HG03159 (cell line): ENCODE measurements at regions not wholly inside any gene's neighbourhood (a gene's known extent, or its start where the extent isn't known, plus 50 kb on each side); places are given as distances from the start of the nearest gene placed in this dataset.

Experiments
- ATAC-seq: cut with Tn5 transposase; IDR thresholded peaks from one replicate; pipeline ENCODE4 v1.9.1; 2021; ENCODE audit warnings: mild to moderate bottlenecking, moderate library complexity; ENCODE audit not compliant: unreplicated experiment

DNA sequence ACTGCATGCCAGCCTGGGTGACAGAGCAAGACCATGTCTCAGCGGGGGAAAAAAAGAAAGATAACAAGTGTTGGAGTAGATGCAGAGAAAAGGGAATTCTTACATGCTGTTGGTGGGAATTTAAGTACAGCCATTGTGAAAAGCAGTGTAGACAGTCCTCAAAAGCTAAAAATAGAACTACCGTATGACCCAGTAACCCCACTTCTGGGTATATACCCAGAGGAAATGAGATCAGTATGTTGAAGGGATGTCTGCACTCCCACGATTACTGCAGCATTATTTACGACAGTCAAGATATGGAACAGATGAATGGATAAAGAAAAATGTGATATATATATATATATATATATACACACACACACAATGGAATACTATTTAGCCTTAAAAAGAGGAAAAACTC lies 225.3 kb upstream of the SLC24A2 start:
- ATAC-seq: no peak

DNA sequence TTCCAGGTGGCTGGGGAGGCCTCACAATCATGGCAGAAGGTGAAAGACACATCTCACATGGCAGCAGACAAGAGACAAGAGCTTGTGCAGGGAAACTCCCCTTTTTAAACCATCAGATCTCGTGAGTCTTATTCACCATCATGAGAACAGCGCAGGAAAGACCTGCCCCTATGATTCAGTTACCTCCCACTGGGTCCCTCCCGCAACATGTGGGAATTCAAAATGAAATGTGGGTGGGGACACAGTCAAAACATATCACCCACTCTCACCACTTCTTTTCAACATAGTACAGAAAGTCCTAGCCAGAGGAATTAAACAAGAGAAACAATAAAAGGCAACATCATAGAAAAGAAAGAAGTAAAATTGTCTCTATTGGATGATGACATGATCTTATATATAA lies 223.4 kb upstream of the SLC24A2 start:
- ATAC-seq: no peak

DNA sequence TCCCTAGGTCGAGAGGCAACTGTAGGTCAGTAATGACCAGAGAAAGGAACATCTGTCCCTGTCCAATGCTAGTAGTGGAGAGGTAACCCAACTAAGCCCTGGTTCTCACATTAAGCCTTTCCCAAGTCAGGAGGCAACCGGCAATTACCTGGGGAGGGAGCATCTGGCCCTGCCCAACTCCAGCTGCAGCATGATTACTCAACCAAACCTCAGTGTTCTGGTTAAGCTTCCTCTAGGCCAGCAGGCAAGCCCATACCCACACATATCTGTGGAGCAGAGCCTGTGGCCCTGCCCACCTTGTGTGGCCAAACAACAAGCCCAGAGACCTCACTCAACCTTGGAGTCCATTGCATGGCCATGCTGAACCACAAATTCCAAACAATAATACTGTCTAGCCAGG lies 220.8 kb upstream of the SLC24A2 start:
- ATAC-seq: no peak

DNA sequence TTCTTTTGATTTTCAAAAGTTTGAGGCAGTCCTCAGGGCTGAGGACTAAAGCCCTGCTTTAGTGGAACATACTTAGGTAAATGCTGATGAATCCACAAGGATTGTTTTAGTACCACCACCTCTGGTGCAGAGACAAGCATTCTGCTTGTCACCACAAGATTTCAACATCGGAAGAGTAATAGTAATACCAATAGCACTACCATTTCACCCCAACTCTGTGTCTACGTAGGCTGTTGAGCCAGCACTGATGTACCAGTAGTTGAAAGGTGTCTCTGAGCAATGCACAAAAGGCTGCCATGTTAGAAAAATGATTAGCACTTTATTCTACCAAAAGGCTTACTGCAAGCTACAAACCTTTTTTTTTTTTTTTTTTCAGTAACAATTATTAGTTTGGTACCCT lies 213.2 kb upstream of the SLC24A2 start:
- ATAC-seq: no peak

DNA sequence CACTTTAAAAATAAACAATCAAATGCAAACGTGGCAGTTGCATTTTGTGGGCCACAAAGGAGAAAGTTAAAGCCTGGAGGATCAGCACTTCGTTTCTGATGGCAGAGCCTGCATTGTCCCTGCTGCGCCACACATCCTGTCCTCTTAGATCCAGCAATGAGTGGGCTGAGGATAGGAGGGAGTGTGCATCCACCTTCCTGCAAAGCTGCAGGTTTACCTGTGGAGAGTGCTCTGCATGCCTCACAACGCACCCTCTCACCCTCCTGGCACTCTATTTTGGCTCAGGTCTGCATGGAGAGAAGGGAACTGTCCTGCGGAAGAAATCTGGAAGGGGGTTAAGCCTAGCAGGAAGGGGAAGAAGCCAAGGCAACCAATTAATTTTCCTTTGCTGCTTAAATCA lies 212.2 kb upstream of the SLC24A2 start:
- no peak for ATAC-seq

DNA sequence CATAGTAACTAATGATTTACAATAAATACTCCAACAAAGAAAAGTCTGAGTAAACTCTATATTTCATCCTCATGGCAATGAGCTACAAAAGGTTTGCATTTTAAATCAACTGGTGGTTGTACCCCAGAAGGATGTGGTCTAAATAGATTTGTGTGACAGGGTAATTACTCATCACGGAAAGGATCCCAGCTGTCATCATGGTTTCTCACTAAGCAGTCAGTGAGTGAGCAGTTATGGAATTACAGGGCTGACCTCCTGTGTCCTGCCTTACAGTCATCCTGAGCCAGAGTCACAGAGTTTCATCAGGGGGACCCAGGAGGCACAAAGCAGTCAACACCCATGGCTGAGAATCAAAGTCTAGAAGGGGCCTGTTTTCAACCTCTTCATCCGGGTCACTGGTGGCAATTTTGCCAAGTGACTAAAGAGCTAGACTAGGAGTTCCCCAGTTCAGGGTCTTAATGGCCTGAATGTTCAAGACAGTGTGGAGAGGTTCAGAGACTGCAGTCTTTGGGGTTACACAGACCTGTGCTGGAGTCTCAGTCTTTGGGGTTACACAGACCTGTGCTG lies 210.7 kb upstream of the SLC24A2 start:
- ATAC-seq: peak; percentile 87

DNA sequence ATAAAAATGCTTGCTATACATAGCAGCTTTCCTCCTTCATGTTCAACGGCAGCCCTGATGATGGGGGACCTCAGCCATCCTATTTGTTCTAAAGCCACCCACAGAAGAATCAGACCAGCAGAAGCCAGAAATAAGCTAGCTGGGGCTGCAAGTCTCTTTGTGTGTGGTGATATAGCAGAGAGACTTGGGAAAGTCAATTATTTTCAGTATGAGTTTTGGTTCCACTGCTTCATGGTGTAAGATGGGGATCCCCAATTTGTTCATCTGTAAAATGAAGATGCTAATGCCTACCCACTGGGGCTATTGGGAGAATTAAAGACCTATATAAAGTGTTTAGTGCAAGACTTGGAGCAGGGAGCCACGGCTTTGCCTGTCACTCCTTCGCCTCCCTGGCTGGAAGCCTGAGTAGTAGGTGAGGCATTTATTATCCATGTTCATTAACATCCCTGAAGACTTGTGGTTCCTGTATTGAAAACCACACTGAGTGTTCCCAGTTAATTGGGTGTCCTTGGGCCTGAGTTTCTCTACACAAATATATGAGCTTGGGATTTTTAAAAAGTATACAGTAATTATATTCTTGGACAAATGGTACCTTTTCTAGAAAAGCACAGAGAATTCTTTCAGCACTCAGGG lies 210.1 kb upstream of the SLC24A2 start:
- no peak for ATAC-seq

DNA sequence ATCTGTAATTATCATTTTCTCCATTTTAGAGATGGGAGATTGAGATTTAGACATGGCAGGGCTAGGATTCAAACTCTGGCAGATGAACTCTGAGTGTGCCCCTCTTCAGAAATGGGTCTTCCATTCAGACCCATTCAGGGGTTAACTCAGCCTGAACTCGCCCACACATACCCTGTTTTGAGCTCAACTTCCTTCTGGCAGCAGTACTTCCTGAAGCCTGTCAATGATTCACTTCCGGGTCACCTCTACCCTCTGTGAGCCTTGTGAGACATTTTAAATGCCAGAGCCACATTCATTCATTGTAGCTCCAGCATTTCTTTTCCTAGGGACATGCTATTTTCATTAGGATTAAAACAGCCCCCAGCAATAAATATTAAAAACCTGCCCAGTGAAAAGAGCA lies 209.3 kb upstream of the SLC24A2 start:
- ATAC-seq: peak; percentile 35

DNA sequence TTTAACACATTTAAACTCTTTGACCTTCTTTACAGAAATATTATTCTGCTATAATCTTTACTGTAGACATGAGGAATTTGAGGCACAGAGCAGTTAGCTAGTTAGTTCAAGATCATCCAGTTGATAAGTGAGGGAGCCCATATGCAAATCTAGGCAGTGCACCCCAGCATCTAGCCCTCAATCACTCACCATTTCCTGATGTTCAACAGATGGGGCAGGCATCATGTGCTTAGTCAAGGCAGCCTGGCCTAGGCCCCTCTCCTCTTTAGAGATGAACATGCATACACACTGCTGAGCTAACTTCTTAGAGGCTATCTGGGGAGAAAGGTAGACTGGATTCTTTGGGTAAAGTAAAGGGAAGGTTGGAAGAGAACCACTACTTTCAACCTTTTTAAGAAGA lies 206.8 kb upstream of the SLC24A2 start:
- no peak for ATAC-seq

DNA sequence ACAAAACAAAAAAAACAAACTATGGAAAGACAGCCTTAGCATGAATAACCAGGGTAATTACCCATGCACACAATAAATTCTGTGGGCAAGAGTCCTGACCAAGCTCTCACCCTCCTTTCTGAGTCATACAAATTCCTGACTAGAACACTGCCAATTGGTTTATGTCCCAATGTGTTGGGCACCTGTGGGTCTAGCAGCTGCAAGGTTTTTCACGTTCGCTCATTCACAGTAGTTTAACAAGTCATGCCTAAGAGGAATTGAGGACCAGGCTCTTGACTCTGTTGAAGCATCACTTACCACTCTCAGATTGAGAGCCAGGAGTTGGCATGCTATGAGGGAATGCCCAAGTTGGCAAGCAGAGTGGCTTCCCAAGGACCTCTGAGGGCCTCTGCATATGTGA lies 205.5 kb upstream of the SLC24A2 start:
- ATAC-seq: no peak

DNA sequence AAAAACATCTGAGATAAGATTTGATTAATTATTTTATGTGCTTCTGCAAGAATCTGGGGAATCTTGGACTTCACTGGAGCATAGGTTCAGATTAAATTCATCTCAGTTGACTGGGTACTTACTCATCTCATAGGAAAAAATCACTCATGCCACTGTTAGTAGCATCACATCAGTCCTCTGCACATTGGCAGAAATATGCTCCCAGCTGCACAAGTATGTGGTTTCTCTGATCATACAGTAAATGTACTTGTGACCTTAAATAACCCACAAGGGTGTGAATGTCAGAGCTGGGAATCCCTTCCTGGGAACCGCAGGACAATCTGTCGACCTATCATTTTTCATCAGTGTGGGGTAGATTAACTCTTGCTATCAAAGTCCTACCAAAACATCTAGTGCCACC lies 203.7 kb upstream of the SLC24A2 start:
- ATAC-seq: no peak

DNA sequence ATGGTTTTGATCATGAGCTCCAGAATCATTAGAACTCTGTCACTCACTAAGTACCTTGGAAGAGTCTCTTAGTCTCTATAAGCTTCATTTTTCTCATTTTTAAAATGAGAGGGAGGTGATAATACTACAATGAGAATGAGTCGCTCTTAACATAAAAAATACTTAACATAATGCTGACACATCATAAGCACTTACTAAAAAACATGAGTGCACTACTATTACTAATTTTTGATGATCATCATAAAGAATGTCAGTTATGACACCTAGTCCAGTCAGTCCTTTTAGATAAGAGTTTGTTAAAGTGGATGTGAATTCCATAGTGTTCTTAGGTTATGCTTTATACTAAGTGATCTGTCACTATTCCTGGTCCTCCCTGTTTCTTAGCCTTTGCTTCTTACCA lies 200.4 kb upstream of the SLC24A2 start:
- ATAC-seq: no peak

DNA sequence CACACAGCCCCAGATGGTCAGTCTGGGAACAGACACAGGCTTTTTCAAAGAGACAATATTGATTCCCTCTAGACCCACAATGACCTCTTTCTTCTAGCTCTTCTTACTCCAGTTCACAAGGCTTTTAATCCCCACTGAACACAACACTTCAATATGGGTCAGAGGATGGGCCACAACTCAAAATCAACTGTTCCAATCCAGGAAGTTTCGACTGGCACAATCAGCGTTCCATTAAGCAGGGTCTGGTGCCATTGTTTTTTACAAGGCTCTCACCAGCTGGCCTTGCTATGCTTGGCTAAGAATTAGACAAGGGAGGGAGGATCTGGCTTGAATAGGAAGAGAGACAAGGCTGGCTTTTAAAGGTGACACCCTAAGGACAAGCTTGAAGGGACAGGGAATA lies 199.4 kb upstream of the SLC24A2 start:
- ATAC-seq: no peak

DNA sequence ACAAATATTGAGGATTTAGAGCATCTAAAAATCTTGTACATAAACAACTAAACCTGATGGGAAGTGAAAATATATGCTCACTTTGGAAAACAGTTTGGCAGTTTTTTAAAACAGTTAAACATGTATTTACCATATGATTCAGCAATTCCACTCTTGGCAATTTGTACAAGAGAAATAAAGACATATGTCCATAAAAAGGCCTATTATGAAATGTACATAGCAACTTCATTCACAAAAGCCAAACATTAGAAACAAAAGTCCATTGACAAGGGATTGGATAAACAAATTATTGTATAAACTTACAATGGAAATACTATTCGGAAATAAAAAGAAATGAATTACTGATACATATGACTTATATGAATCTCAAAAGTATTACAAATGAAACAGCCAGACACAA lies 196.2 kb upstream of the SLC24A2 start:
- ATAC-seq: no peak

DNA sequence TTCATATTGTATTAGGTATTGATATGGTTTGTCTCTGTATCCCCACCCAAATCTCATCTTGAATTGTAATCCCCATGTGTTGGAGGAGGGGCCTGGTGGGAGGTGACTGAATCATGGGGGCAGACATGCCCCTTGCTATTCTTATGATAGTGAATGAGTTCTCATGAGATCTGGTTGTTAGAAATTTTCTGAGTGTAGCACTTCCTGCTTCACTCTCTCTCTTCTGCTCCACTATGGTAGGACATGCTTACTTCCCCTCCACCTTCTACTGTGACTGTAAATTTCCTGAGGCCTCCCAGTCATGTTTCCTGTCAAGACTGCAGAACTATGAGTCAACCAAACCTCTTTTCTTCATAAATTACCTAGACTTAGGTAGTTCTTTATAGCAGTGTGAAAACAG lies 187.4 kb upstream of the SLC24A2 start:
- peak; percentile 52 for ATAC-seq

DNA sequence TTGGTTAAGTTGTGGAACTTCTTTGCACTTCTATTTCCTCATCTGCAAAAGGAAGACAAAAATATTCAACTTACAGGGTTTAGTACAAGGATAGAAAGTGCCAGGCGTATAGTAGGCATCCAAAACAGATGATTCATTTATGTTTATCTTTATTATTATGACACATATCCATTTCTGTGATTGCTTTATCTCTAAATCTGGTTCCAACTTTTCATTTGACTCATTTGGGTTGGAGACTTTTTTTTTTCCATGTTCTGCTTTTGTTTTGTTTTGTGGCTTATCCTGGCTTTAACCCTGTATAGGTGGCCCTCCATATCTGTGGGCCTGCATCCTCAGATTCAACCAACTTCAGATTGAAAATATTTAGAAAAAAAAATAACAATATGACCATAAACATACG lies 186.7 kb upstream of the SLC24A2 start:
- no peak for ATAC-seq

DNA sequence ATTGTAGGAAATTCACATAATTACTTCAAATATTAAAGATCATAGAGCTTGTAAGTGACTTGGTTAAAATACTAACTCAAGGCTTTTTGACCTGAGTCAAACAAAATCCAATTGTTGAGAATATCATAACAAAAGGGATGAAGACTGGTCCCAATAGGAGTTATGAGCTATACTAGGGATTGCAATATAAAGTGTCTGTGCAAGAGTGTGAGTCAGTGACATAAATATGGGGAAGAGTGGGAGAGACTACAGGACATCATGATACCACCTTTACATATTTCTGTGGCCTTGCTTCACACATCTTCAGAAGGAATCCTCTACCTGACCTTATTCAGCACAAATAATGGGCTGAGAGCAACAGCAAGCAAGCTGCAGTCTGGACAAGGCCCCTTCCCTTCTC lies 180.9 kb upstream of the SLC24A2 start:
- no peak for ATAC-seq

DNA sequence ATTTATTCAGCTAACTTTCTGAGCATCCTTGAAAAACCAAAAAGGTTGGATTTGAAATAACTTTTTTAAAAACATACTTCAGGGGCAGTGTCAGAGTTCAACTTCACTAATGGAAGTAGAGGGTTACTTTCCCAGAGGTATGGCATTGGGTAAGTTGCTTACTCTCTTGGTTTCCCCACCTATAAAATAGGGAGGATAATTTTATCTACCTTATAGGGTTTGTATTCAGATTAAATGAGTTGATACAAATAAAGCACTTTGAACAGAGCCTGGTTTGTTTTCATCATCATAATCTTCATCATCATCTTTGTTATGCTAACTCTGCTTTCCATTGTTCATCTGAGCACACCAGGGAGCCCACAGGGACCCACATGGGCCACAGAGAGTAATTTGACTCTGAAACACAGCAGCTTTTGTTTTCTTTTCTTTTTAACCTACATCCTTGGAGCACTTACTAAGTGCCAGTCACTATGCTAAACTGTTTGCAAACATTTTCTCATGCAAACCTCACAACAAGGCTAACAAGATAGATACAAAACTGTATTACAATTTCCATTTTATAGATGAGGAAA lies 179.1 kb upstream of the SLC24A2 start:
- no peak for ATAC-seq

DNA sequence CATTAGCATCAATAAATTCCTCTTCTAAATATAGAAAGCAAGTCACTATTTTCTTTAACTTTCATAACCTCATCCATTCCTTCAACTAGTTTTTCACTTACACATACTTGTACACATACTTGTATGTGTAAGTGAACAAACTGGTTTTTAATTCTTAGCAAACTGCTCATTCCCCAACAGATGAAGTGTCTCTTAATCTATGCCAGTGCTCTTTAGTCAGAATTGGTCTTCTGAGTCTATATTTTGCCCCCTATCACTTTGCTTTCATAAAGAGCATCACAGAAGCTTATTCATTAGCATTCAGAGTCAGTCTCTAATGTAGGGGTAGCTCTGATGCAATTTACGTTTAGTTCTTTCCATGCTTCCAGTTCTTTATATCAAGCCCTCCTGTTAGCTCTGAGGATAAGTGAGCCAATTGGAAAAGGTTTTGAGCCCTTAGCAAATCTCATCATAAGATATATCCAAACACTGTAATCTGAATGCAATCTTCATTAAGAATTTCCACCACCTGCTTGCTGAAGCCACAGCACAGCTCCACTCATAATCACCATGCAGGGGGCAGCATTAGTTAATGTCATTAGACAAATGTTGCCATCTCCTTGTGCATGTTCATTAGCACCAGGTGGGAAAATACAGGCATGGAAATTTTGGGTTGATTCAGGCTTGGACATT lies 178.5 kb upstream of the SLC24A2 start:
- ATAC-seq: no peak

DNA sequence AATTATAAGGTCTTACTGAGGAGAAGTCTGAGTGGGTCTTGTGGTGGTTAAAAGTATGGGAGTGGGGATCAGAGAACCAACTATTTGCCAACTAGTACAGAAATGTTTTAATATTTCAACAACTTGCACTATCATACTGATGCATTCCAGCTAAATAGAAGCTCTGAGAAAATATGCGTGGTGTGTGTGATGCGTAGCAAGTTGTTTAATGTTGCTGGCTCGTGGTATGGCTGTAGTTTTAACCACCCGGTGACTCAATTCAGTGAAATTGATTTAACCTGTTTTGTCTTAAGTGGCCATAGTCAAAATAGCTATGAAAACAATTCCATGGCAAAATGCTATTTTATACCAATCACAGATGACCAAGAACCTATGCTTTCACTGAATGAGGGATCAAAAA lies 176.5 kb upstream of the SLC24A2 start:
- no peak for ATAC-seq

DNA sequence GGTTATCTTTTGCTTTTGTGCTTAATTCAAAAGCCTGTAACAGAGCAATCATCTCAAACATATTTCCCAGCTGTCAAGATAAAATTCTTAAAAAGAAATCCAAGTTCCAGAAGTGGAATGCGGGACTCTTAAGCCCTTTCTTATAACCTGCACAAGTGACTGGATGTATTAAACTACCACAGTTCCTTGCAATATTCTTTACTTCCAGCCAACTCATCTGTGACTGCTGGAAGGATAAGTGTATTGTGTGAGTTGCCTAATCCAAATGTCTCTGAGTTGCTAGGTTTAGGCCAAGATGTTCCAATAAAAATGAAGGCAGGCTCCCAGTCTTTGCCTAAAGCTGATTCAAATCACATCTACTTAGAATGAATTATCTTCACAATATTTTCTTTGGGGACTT lies 159.2 kb upstream of the SLC24A2 start:
- ATAC-seq: no peak

DNA sequence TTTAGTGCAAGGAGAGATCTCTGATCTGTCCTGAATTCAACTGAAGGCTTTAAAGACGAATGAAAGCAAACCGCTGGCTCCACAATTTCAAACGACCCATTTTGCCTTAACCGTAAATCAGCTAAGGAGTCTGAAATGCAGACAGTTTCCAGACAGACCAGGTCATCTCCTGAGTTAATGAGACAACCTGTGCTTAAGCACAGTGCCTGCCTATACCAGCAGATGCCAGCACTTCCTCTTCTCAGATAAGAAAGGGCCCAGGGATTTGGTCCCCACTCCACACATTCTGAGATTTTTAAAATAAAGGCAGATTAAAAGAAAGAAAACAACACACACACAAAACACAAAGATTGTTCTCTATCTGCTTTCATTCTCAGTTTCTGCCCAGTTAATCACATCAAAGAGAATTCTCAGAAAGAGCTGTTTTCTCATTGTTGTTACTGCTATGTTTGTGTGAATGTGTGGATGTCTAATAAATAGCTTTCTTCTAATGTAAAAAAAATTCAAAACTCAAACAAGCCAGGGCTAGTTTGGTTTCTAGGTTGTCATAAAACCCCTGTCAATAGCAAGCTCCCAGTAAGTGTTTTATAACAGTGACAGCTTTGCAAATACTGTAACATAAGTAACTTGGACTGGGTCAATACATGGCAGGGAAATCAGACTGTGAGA lies 157.7 kb upstream of the SLC24A2 start:
- no peak for ATAC-seq
